Breast epithelium (tissue), 4 donors: ENCODE measurements at regions not wholly inside any gene's neighbourhood (a gene's known extent, or its start where the extent isn't known, plus 50 kb on each side); places are given as distances from the start of the nearest gene placed in this dataset.
"Not testable (repeated sequence)": the region's sequence is repeated elsewhere in the genome, so short reads cannot be mapped to it uniquely, and the experiment has no call there.

Experiments used
- DNase-seq, 2 donors: peaks; one replicate each; pipeline ENCODE4 v3.0.0-alpha.2; 2019; ENCODE audit warnings: low spot score in 2 of 2
- H3K27ac ChIP-seq, 2 donors: fragments of 200-600 bp; sonication (generic) in 1 of 2; one replicate each; pipeline ENCODE4 v1.5.1; 2016 to 2019; ENCODE audit warnings: mild to moderate bottlenecking in 1 of 2
- H3K27me3 ChIP-seq, 2 donors: fragments of 200-600 bp; sonication (generic) in 1 of 2; one replicate each; pipeline versions ENCODE4 v1.5.1 to v1.6.0; 2017 to 2019; ENCODE audit warnings: control low read depth in 1 of 2, mild to moderate bottlenecking in 1 of 2
- H3K36me3 ChIP-seq: fragments of 200-600 bp; one replicate; pipeline ENCODE4 v1.5.1; 2019
- H3K4me1 ChIP-seq, 2 donors: fragments of 200-600 bp; sonication (generic); one replicate each; pipeline ENCODE4 v1.5.1; 2016 to 2019; ENCODE audit warnings: control low read depth in 1 of 2
- H3K4me3 ChIP-seq, 3 donors: fragments of 200-600 bp; sonication (generic); 1 replicate in 2 of 3; 2 replicates in 1 of 3; pipeline ENCODE4 v1.5.1; 2016 to 2019; ENCODE audit warnings: mild to moderate bottlenecking in 3 of 3, moderate library complexity in 2 of 3
- H3K9me3 ChIP-seq, 2 donors: fragments of 200-600 bp; sonication (generic) in 1 of 2; one replicate each; pipeline ENCODE4 v1.5.1; 2016 to 2019; ENCODE audit warnings: control low read depth in 1 of 2
- CTCF ChIP-seq, 3 donors: fragments of 450-650 bp; IDR thresholded peaks; one replicate each; pipeline ENCODE4 v1.5.1; 2016 to 2017; ENCODE audit warnings: antibody characterized with exemption in 3 of 3, mild to moderate bottlenecking in 3 of 3, moderate library complexity in 3 of 3
- POLR2A ChIP-seq: fragments of 450-650 bp; IDR thresholded peaks from one replicate; pipeline ENCODE4 v1.6.1; 2016; ENCODE audit warnings: antibody characterized with exemption, mild to moderate bottlenecking, moderate library complexity
- POLR2AphosphoS5 ChIP-seq, 3 donors: sonication (generic); formaldehyde crosslinking; IDR thresholded peaks; one replicate each; pipeline ENCODE4 v1.6.1; 2017; ENCODE audit warnings: antibody characterized with exemption in 3 of 3
- intact Hi-C: fragments of 100-400 bp; cut with DNase I; formaldehyde crosslinking; loops from one replicate; pipeline ENCODE4 v1.15.1; 2023; ENCODE audit warnings: low total_unique reads

GRCh38 chr6:103819509-103819908, 1040.2 kb downstream of the HACE1 start:
- Histone ChIP-seq H3K4me1 (no peaks in the 10 kb centered on the region), H3K4me3 (no peak overlapping the region), H3K9me3 (peaks cover 0 to 6% of the 10 kb centered on the region in 2 donors), H3K27me3 (no peaks in the 10 kb centered on the region), H3K27ac (no peak overlapping the region), H3K36me3 (no peaks in the 10 kb centered on the region)
- intact Hi-C loops, result no loop called here
- DNase-seq, result no peak
- TF ChIP-seq POLR2A (no peak), POLR2AphosphoS5 (IDR thresholded peaks at IDR 0.05) (no peak), CTCF (IDR thresholded peaks at IDR 0.05) (no peak)

GRCh38 chr6:103812970-103813369, 1046.7 kb downstream of the HACE1 start:
- TF ChIP-seq POLR2AphosphoS5 (IDR thresholded peaks at IDR 0.05) (no peak), CTCF (IDR thresholded peaks at IDR 0.05) (no peak), POLR2A (no peak)
- intact Hi-C loops, result no loop called here
- Histone ChIP-seq H3K9me3 (no peaks in the 10 kb centered on the region), H3K36me3 (no peaks in the 10 kb centered on the region), H3K4me1 (no peaks in the 10 kb centered on the region), H3K4me3 (no peak overlapping the region), H3K27ac (no peak overlapping the region), H3K27me3 (no peaks in the 10 kb centered on the region)
- DNase-seq, result no peak

GRCh38 chr6:103801901-103802479, 1057.7 kb downstream of the HACE1 start:
- H3K9me3 ChIP-seq, H3K4me3 ChIP-seq, H3K4me1 ChIP-seq, H3K27ac ChIP-seq, DNase-seq, H3K27me3 ChIP-seq, H3K36me3 ChIP-seq, intact Hi-C loops: not testable (repeated sequence)

- no peak for TF ChIP-seq CTCF (IDR thresholded peaks at IDR 0.05)
- Histone ChIP-seq H3K27ac (no peak overlapping the region), H3K36me3 (no peaks in the 10 kb centered on the region), H3K4me1 (no peaks in the 10 kb centered on the region), H3K9me3 (no peaks in the 10 kb centered on the region), H3K27me3 (no peaks in the 10 kb centered on the region), H3K4me3 (no peak overlapping the region)
- DNase-seq, result no peak
- intact Hi-C loops, result loop anchor here (10.0 kb wide), 1 partner anchor 1925 kb away; no protein-coding TSS in a partner anchor
These were observed 1059.6 kb downstream of the HACE1 start for GRCh38 chr6:103799971-103800670.

- Histone ChIP-seq H3K4me1 (no peaks in the 10 kb centered on the region), H3K27ac (no peak overlapping the region), H3K27me3 (no peaks in the 10 kb centered on the region), H3K4me3 (no peak overlapping the region), H3K36me3 (no peaks in the 10 kb centered on the region), H3K9me3 (no peaks in the 10 kb centered on the region)
- no peak for DNase-seq
- TF ChIP-seq POLR2A (no peak), CTCF (IDR thresholded peaks at IDR 0.05) (no peak), POLR2AphosphoS5 (IDR thresholded peaks at IDR 0.05) (no peak)
- intact Hi-C loops, result loop anchor here (10.0 kb wide), 1 partner anchor 1923 kb away; no protein-coding TSS in a partner anchor
These were observed 1061.6 kb downstream of the HACE1 start for GRCh38 chr6:103798166-103798565.
